Lower lobe of right lung (tissue), 2 donors: ENCODE measurements at regions not wholly inside any gene's neighbourhood (a gene's known extent, or its start where the extent isn't known, plus 50 kb on each side); places are given as distances from the start of the nearest gene placed in this dataset.

ENCODE experiments used
- ATAC-seq, 2 donors: fragments of 200-7000 bp; cut with Tn5 transposase; one replicate each; pipeline ENCODE4 v1.9.1; 2020 to 2022; ENCODE audit warnings: mild to moderate bottlenecking in 2 of 2, moderate library complexity in 2 of 2
- DNase-seq: peaks from one replicate; pipeline ENCODE4 v3.0.0-alpha.2; 2020
- H3K27ac ChIP-seq: fragments of 200-600 bp; one replicate; pipeline ENCODE4 v1.8.0; 2022
- H3K27me3 ChIP-seq: fragments of 200-600 bp; one replicate; pipeline ENCODE4 v1.8.0; 2022; ENCODE audit warnings: low read depth
- H3K36me3 ChIP-seq: fragments of 200-600 bp; one replicate; pipeline ENCODE4 v1.8.0; 2022; ENCODE audit warnings: mild to moderate bottlenecking
- H3K4me1 ChIP-seq: fragments of 200-600 bp; one replicate; pipeline ENCODE4 v1.8.0; 2022
- H3K4me3 ChIP-seq: fragments of 200-600 bp; one replicate; pipeline ENCODE4 v1.8.0; 2022; ENCODE audit warnings: mild to moderate bottlenecking
- H3K9me3 ChIP-seq: fragments of 200-600 bp; one replicate; pipeline ENCODE4 v1.8.0; 2022
- CTCF ChIP-seq: fragments of 200-600 bp; IDR thresholded peaks from one replicate; pipeline ENCODE4 v1.8.0; 2022; ENCODE audit warnings: antibody characterized with exemption, mild to moderate bottlenecking
- intact Hi-C: fragments of 100-400 bp; cut with DNase I; formaldehyde crosslinking; loops from one replicate; pipeline ENCODE4 v1.11.0; 2022
- donor health status: DM: no; HTN: yes; CAD: no; lungs with severe emphysema.

- Histone ChIP-seq H3K4me3 (no peak overlapping the region), H3K36me3 (no peaks in the 10 kb centered on the region), H3K9me3 (no peaks in the 10 kb centered on the region), H3K27me3 (no peaks in the 10 kb centered on the region), H3K4me1 (no peaks in the 10 kb centered on the region), H3K27ac (no peak overlapping the region)
- ATAC-seq: no peak
- TF ChIP-seq CTCF: no peak
- no peak for DNase-seq
- intact Hi-C loops: no loop called here
These were observed 428.3 kb downstream of the DNAH5 start for GRCh38 chr5:13516195-13516594.

GRCh38 chr5:13511442-13511841 is 433.0 kb downstream of the DNAH5 start:
- ATAC-seq: no peak
- no peak for DNase-seq
- Histone ChIP-seq H3K9me3 (no peaks in the 10 kb centered on the region), H3K36me3 (no peaks in the 10 kb centered on the region), H3K27ac (no peak overlapping the region), H3K4me3 (no peak overlapping the region), H3K27me3 (no peaks in the 10 kb centered on the region), H3K4me1 (no peaks in the 10 kb centered on the region)
- intact Hi-C loops: no loop called here
- TF ChIP-seq CTCF: no peak

GRCh38 chr5:13510616-13511015 is 433.9 kb downstream of the DNAH5 start:
- Histone ChIP-seq H3K4me1 (no peaks in the 10 kb centered on the region), H3K36me3 (no peaks in the 10 kb centered on the region), H3K4me3 (no peak overlapping the region), H3K9me3 (no peaks in the 10 kb centered on the region), H3K27me3 (no peaks in the 10 kb centered on the region), H3K27ac (no peak overlapping the region)
- no peak for DNase-seq
- intact Hi-C loops: no loop called here
- no peak for TF ChIP-seq CTCF
- ATAC-seq: no peak

GRCh38 chr5:13508559-13508958 is 435.9 kb downstream of the DNAH5 start:
- no peak overlapping the region for H3K27ac ChIP-seq
- no peak for TF ChIP-seq CTCF
- no peaks in the 10 kb centered on the region for H3K9me3 ChIP-seq
- intact Hi-C loops: no loop called here
- DNase-seq: no peak
- no peaks in the 10 kb centered on the region for H3K4me1 ChIP-seq
- no peaks in the 10 kb centered on the region for H3K27me3 ChIP-seq
- H3K36me3 ChIP-seq: no peaks in the 10 kb centered on the region
- H3K4me3 ChIP-seq: no peak overlapping the region
- no peak for ATAC-seq

GRCh38 chr5:13505326-13505725 is 439.2 kb downstream of the DNAH5 start:
- Histone ChIP-seq H3K4me1 (no peaks in the 10 kb centered on the region), H3K9me3 (no peaks in the 10 kb centered on the region), H3K27ac (no peak overlapping the region), H3K36me3 (no peaks in the 10 kb centered on the region), H3K4me3 (no peak overlapping the region), H3K27me3 (no peaks in the 10 kb centered on the region)
- no peak for DNase-seq
- no peak for ATAC-seq
- intact Hi-C loops: no loop called here
- no peak for TF ChIP-seq CTCF

- no peak for ATAC-seq
- no peaks in the 10 kb centered on the region for H3K9me3 ChIP-seq
- H3K4me3 ChIP-seq: no peak overlapping the region
- no peaks in the 10 kb centered on the region for H3K36me3 ChIP-seq
- no peaks in the 10 kb centered on the region for H3K4me1 ChIP-seq
- no peaks in the 10 kb centered on the region for H3K27me3 ChIP-seq
- no peak for DNase-seq
- H3K27ac ChIP-seq: no peak overlapping the region
- no peak for TF ChIP-seq CTCF
- intact Hi-C loops: no loop called here
These were observed 441.5 kb downstream of the DNAH5 start for GRCh38 chr5:13503017-13503416.
